Skin of body (tissue), 1 donor: ENCODE measurements at regions not wholly inside any gene's neighbourhood (a gene's known extent, or its start where the extent isn't known, plus 50 kb on each side); places are given as distances from the start of the nearest gene placed in this dataset.

Experiments used
- DNase-seq: peaks from one replicate; lab custom pipeline; 2025; lab: John Stamatoyannopoulos, UW

DNA sequence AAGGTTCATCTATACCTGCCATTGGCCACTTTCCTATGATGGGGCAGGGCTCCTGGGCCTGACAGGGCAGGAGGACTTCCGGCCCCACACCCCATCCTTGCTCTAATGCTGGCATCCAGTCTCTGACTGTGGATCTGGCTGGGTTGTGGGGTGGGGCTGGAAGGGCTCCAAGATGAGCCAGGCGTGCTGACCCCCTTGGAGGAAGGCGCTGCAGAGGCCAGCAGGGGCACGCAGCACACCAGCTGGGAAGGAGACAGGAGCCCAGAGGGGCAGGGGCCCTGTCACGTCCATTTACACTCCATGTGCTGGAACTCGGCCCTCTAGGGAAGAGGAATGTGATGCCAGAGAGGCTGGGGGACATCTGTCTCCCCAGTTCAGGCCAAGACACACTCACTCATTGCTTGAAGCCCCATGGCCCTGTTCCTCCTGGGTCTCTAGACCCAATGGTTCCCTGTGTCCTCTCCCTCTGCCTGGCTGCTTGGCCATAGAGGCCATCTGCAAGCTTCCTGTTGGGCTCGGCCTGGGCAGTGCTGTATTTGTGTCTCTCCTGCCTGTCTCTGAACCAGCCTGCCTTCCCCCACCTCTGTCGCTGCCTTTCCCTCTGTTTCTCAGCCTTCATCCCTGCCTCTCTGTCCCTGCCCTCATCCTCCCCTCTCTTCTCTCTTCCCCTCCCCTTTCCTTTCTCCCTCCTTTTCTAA lies 67.5 kb upstream of the NECTIN1 start:
- no peak for DNase-seq

DNA sequence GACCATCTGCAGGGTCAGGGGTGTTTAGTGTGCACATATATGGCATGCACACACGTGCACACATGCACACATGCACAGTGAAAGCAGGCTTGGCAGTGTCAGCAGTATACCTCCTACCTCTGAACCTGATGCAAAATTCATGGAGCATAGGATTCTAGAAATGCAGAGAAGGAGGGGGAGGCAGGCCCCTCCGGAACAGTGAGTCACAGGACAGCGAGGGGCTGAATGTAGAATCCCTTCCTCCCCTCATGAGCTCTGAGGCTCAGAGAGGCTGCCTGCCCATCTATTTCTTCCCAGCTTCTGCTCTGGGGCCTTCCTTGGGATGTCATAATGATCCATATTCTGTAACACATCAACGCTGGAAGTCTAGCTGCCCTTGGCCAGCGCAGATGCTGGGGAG lies 66.7 kb upstream of the NECTIN1 start:
- DNase-seq, result no peak

DNA sequence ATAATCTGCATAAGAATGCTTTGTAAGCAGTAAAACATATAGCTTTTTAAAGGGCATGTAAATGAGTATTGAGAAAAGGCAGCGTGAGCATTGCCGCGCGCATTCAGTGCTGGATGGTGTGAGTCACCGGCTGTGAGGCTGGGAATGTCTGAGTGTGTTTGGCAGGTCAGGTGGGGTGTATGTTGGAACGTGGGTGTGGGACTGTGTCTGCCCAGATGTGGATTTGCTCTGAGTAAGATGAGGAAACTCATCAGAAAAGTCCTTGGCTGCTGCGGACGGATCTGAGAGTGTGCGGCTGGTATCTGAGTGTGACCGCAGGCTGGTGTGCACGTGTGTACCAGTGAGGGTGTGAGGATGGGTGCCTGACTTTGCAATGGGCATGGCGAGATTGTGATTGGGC lies 66.2 kb upstream of the NECTIN1 start:
- DNase-seq, result no peak

DNA sequence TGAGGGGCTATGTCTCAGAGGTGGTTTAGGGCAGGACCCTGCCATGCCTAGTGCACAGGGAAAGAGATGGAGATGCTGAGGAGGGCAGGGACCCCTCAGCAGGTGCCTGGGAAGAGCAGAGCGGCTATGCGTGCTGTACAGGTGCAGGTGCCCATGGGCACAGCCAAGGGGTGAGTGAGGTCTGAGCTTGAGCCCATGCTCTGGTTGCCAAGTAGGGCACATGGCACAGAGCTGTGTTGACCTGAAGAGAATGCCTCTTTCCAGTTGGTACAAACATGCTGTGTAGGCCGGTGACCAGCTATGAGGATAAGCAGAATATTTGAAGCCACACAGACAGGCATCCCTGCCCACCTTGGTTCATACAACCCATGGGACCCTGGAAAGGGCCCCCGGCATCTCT lies 65.8 kb upstream of the NECTIN1 start:
- no peak for DNase-seq

DNA sequence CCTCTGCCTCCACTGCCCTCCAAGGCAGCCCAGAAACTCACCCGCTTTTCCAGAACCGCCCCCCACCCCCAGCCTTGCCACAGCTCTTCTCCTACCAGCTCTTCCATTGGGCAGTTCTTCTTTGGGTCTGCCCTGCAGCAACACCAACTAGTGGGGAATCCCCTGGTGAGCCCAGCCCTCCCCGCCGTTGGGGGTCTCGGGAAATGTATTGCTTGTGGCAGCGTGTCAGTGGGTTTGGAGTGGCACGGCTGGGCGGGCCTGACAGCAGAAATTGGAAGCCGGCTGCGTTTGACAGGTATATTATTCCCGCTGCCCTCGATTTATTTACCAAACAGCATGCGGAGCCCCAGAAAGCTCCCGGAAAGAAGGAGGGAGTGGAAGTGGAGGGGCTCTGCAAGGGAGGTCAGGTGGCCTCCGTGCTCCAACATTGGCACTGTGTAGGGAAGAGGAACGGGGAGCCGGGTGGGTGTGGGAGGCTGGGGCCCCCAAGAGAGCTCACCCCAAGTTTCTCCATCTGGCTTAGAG lies 65.2 kb upstream of the NECTIN1 start:
- no peak for DNase-seq

DNA sequence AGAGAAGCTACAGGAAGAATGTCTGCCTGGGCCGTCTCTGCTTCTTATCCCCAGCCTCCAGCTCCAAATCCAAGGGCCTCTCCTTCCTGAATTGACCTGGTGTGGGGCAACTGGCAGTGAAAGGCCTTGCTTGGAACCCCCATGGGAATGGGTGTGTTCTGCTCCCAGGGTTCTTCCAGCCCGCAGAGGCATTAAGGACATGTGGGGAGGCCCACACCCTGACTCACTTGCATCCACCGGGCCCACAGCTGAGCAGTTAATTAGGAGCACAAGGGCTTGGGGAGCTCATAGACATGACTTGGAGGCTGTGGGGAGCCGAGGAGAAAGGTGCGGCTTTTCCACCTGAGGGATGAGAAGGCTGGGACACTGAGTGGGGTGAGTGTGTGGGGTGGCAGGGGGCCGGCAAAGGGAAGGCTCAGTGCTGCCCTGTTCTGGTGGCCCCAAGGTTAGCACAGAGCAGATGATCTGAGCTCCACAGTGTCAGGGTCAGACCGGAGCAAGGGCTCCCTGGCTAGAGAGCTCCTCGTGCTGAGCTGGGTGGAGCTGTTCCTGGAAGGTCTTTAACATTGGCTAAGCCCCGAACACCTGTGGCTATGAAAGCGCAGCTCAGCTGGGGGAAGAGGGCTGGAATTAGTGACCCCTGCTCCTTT lies 64.5 kb upstream of the NECTIN1 start:
- DNase-seq, result peak; percentile 22

DNA sequence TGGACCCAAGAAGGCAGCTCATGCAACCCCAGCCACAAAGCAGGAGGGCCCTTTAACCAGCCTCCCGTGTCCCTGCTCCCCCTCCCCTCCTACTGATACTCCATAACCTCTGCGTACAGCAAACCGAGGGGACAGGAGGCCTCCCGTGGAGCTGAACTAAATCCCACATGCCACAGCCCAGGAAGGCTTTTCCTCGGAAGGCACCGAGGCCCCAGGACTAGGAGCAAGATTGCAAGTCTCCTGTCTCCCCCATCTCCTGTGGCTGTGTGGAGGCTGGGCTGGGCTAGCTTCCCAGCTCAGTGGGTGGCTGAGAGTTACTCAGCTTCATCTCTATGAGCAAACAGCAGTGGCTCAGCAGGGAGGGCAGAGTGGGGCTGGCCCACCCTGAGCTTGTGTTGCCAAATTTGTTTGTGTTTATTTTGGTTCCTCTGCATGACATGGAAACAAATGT lies 62.7 kb upstream of the NECTIN1 start:
- peak; percentile 78 for DNase-seq

DNA sequence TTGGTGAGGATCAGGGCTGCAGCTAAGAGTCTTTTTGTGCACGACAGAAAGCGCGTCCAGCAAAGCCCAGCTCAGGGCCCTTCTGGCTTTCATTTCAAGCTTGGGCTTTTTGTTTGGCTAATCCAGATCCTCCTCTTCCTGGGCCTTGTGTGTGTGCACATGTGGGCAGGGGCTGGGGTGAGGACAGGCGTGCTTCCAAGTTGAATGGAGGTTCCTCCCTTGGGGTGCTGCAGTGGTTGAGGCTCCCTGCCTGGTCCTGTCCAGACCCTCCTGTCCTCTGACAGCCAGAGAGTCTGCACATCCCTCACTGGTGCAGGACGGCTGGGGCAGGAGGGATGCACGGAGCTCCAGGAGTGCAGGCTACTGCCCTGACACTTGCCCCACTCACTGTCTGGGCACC lies 62.0 kb upstream of the NECTIN1 start:
- DNase-seq, result no peak

DNA sequence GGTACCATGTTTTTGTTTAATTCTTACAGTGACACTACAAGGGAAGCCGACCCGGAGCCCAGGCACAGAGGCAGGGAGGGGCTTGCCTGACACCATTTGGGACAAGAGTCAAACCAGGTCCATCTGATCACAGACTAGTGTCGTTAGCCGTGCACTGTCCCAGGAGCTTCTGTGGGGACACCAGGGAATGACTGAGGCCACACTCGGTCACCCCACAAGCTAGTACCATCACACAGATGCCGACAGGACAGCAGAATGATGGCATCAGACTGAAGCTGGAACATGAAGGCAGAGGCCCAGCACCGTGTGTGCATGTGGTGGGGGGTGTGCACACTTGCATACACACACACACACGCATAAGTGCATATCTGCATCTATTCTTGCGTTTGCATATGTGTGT lies 61.5 kb upstream of the NECTIN1 start:
- DNase-seq, result no peak

DNA sequence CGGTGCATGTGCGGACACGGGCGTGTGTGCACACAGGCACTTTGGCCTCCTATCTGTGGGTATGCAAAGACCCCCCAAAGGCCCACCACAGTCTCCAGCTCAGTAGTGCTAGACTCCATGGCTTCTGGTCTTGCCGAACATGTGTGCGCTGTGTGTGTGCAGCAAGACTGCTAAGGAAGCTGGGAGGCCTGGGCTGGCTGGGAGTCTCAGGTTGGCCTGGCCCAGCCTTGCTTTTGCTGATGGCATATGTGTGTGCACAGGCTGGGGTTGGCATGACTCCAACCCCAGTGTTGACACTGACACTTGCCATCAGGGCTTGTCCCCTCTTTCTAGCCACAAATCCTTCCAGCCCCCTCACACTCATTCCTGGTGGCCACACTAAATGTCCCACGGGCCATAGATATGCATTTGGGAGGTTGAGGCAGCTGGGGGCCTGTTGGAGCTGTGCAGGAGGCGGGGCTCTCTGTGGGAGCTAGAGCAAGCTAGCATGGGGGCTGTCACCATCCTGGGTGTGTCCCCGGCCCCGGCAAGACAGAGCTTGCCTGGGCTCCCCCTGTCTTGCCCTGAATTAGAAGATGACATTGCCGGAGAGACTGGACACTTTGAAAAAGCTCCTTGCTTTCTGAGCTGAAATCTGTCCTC lies 60.9 kb upstream of the NECTIN1 start:
- no peak for DNase-seq

DNA sequence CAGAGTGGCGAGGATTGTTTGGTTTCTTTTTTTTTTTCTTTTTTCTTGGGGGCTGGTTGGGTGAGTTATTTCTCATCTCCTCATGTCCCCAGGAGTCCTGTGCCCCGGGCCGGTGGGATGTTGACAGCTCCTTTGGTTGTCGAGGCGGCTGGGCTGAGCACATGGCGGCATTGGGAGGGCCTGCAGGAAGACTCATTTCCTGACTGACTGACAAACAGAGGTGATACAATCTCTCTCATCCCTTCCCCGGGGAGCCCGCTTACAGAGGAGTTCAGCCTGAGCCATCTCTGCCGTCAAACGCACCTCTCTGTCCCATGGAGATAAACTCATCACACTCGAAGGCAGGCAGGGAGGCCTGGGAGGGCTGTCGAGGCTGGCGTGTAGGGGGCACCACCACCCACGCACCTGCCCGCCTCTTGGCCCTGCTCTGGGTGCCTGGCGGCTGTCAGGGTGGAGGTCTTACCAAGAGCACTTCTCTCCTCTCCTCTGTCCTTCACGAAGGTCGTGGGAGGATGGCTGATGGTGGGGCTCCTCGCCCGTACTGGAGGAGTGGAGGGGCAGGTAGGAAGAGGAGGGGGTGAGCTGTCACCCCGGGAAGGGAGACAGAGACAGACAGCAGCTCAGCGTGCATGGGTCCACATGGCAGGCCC lies 60.0 kb upstream of the NECTIN1 start:
- no peak for DNase-seq

DNA sequence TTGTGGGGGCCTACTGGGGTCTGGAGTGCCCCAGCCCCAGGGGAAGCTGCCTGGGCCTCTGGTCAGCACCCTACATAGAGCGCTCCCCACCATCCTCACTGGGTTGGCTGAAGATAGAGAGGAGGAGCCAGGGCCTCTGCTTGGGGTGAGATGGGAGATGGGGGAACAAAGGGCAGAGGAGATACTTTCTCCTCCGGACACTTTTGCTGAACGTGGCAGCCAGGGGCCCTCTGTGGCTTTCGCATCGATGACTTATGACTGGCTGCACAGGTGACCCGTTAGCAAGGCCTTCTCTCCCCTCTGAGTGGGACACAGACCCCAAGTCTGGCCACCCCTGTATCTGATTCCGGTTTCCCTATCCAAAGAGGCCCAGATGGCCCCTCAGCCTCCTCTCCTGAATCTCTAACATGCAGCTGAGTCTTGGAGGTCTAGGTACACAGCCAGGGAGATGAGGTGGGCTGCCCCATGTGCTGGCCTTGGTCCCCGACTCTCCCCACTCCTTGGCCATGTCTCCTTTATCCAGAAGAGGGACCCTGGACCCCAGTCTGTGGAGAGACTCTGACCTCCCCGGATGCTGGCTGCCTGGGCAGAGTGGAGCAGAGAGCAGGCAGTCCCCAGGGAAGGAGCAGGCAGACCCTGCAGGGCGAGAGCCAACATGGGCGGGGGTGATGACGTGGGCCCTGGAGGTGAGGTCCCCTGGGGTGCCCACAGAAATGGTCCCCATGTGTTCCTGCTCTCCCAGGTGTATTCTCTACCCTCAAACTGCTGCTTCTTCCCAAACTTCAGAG lies 59.3 kb upstream of the NECTIN1 start:
- DNase-seq, result no peak

DNA sequence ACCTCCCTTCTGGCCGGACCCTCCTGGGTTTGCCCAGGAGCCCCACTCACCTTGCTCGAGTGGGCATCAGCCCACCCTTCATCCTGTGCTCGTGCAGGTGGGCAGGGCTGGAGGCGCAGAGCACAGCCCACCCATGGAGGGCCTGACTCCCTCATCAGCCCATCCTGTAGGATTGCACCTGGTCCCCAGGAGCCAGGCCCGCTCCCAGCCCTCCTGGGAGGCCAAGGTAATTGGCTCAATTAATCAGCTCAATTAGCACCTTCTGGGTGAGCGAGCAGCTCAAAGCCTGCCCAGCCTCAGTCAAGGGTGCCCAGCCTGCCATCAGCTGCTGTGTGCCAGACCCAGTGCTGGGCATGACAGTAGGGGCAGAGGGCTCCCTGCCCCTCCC lies 58.1 kb upstream of the NECTIN1 start:
- no peak for DNase-seq

DNA sequence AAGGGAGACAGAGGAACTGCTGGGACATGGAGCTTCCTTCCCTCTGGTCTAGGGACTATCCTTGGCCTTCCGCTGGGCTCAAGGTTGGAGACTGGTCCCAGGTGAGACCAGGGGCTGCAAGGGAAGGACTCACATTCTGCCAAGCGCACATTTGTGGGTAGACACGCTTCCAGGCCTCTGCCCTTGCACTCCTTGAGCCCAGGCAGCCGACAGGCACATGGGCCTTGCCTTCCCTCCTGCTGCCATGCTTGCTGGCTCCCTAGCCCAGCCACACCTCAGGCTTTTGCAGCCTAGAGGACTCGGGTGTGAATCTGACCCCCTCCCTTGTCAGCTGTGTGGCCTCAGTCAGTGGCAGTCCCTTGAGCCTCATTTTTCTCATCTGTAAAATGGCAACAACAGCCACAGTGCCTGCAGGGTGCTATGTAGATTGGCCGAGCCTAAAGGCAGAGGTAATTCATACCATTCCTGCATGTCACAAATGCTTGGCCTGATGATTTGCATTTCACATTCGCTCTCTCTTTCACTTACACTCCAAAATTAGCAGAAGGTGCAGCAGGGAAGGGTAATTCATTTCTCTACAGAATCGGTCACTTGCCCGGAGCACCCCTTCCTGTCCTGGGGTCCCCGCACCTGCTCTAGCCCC lies 57.6 kb upstream of the NECTIN1 start:
- DNase-seq, result no peak

DNA sequence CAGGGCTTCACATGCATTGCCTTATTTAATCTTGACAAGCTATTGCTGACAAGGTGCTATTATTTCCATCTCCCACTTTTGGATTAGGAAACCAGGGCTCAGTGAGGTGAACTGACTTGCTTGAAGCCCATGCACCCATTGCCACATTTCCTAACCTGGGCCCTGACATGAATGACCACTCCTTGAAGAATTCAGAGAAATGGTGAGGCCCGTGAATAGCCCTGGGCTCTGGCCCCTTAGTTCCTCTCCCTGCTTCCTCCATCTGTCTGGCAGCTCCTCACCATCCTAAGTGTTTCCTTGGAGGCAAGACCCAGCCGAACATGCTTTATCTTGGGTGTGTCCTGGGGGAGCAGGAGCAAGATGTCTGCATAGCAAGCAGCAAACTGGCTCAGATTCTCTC lies 56.1 kb upstream of the NECTIN1 start:
- DNase-seq, result no peak

DNA sequence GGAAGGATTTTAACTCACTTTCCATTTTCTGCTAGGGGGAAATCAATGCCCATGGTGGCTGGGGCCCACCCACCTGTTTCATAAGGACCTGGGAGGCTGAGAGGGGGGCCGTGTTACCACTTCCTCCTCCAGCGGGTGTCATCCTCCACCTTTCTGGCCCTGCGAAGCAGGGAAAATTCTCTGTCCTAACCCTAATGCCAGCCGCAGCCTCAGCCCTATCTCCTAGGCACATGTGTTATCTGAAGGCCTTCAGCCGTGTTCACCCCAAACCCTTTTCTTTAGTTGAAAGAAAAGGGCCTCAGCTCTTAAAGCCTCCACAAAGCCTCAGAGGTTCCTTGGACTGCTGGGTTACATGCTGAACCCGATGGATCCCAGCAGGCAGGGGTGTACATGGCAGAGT lies 55.4 kb upstream of the NECTIN1 start:
- DNase-seq, result no peak

DNA sequence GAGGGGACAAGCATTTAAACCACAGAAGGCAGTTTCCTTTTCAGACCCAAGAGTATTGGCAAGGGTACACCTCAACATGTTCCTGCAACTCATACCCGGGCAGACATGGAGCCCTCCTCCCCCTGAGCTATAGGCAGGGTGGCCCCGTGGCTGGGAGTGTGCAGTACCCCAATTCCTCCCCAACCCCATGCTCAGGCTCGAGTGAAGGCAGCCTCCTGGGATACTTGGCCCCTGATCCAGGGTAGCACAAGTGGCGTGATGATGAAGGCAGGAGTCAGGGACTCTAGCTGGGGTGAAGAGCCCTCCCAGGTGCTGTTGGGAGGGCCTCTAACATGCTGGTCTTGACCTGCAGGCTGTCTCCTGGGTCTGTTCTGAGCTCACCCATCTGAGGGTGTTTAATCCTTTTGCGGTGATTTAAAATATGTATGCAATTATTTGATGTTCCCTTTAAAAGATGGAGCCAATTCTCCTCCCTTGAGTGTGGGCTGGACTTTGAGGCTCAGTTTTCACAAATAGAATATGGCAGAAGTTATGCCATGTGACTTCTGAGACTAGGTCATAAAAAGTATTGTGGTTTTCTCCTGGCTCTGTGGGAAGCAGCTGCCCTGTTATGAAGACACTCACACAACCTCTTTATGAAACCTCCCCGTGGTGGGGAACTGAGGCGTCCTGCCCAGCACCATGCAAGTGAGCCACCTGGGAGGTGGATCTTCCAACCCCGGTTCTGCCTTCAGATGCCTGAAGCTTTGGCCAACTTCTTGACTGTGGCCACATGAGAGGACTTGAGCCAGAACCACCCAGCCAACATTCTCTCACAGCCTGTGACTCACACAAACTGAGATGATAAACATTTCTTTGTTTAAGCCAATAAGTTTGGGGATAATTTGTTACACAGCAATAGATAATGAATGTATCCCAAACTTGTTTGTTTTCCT lies 54.7 kb upstream of the NECTIN1 start:
- no peak for DNase-seq

DNA sequence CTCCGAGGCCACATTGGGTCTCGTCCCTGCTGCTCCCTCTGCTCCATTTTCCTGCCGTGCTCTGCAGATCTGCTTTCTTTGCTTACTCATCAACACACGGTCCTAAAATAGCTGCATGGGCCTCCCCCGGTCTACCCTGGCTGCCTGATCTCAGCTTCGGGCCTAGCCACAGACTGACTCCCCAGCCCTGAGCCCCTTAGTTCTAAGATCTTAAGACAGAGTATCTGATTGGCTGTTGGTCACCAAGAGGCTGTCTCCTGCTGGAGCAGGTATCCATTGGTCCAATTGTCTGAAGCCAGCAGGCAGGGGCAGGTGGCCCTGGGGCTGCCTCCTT lies 53.7 kb upstream of the NECTIN1 start:
- DNase-seq, result peak; percentile 17

DNA sequence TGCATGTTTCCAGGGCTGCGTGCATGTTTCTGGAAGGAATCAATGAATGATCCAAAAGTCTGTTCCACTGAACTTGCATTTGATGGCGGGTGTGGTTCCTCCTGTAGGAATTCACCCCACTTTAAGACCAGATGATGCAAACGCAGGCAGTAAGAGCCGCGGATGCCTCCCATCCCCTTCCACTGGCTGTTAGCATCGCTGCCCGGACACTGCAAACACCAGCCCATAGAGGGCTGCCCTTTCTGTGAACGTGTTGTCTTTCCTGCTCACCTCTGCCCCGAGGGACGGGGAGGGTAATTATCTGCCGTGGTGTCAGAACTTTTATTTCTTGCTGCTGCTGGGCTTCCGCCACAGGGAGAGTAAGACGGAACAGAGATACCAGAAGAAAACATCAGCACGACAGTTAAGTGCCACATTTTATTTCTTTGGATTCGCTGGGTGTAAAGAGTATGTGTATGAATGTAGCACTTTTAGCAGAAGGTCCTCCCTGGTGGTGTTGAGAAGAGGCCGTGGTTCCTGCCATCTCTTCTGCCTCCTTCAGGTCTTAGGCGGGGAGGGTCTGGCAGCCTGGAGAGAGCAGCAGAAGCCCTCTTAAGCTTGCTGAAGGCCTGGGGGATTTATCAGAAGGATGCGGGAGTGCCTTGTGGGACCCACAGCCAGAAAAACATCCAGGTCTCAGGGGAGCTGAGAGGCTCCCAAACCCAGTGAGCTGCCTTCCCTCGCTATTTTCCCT lies 53.2 kb upstream of the NECTIN1 start:
- no peak for DNase-seq
